Lower leg skin (tissue), 4 donors: ENCODE measurements at regions not wholly inside any gene's neighbourhood (a gene's known extent, or its start where the extent isn't known, plus 50 kb on each side); places are given as distances from the start of the nearest gene placed in this dataset.

ENCODE experiments used
- DNase-seq, 2 donors: peaks; one replicate each; pipeline ENCODE4 v3.0.0-alpha.2; 2019; ENCODE audit warnings: low spot score in 2 of 2
- H3K4me3 ChIP-seq: fragments of 200-600 bp; sonication (generic); 2 replicates; pipeline ENCODE4 v1.5.1; 2017; ENCODE audit warnings: mild to moderate bottlenecking, low read depth; ENCODE audit not compliant: poor library complexity, severe bottlenecking
- POLR2A ChIP-seq, 2 donors: fragments of 450-650 bp; IDR thresholded peaks; one replicate each; pipeline ENCODE4 v1.6.1; 2016 to 2017; ENCODE audit warnings: antibody characterized with exemption in 2 of 2, mild to moderate bottlenecking in 1 of 2, moderate library complexity in 1 of 2
- WGBS, 2 donors: methylation state at CpG; one replicate each; pipeline ENCODE4 v1.1.5; 2018; 5-methylcytosine and 5-hydroxymethylcytosine counted together
- intact Hi-C: fragments of 100-400 bp; cut with DNase I; formaldehyde crosslinking; loops from one replicate; pipeline ENCODE4 v1.15.0; 2023; ENCODE audit warnings: low total_unique reads
- TF ChIP-seq, protein P1 (sequence below), 3 donors: fragments of 450-650 bp; IDR thresholded peaks; one replicate each; pipeline ENCODE4 v1.5.1; 2016; ENCODE audit warnings: antibody characterized with exemption in 3 of 3, mild to moderate bottlenecking in 3 of 3, moderate library complexity in 2 of 3

DNA sequence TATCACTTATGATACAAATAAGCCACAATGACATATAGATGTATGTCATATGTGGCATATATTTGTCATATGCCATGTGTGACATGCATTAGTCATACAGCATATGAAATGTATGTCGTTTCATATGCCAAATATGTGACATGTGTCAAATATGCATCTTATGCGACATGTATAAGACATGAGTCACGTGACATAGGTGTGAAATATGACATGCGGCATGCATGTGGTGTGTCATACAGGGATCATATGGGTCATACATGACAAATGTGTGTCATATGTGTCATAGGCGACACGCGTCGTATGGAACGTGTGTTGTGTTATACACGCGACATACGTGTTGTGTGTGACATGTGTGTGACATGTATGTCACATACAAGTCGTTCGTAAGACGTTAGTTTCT lies 2154.0 kb upstream of the PIK3C3 start:
- TF ChIP-seq POLR2A (IDR thresholded peaks at IDR 0.05), result no peak
- TF ChIP-seq, protein P1, sequence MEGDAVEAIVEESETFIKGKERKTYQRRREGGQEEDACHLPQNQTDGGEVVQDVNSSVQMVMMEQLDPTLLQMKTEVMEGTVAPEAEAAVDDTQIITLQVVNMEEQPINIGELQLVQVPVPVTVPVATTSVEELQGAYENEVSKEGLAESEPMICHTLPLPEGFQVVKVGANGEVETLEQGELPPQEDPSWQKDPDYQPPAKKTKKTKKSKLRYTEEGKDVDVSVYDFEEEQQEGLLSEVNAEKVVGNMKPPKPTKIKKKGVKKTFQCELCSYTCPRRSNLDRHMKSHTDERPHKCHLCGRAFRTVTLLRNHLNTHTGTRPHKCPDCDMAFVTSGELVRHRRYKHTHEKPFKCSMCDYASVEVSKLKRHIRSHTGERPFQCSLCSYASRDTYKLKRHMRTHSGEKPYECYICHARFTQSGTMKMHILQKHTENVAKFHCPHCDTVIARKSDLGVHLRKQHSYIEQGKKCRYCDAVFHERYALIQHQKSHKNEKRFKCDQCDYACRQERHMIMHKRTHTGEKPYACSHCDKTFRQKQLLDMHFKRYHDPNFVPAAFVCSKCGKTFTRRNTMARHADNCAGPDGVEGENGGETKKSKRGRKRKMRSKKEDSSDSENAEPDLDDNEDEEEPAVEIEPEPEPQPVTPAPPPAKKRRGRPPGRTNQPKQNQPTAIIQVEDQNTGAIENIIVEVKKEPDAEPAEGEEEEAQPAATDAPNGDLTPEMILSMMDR (IDR thresholded peaks at IDR 0.05), result no peak
- WGBS, 2 donors, result 94 to 96% methylated on average over 15 of the region's 15 CpGs
- no peak overlapping the region for H3K4me3 ChIP-seq
- DNase-seq, result no peak
- intact Hi-C loops, result no loop called here

DNA sequence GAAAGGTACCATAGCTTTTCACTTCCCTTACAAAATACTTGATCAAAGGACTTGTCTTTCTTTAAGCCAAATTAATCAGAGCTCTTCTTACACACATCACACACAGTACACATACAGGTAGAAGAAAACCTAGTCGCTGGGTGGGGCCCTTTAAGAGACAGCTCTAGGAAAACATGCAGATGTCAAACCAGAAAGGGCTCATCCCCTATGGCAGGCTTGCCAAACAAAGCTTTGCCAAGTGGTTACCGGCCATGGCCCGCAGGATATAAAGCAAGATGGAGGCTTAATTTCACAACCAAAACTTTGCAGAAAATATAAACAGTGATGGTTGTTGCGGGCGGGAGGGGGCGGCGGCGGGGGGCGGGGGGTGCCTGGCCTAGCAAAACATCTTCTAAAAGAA lies 2156.0 kb upstream of the PIK3C3 start:
- TF ChIP-seq, protein P1 (IDR thresholded peaks at IDR 0.05), result no peak
- intact Hi-C loops, result no loop called here
- peak in 1 of 2 donors; percentile 42 for DNase-seq
- WGBS, 2 donors, result 13 to 45% methylated on average over 9 of the region's 9 CpGs
- H3K4me3 ChIP-seq, result peak overlapping the region; percentile 10

DNA sequence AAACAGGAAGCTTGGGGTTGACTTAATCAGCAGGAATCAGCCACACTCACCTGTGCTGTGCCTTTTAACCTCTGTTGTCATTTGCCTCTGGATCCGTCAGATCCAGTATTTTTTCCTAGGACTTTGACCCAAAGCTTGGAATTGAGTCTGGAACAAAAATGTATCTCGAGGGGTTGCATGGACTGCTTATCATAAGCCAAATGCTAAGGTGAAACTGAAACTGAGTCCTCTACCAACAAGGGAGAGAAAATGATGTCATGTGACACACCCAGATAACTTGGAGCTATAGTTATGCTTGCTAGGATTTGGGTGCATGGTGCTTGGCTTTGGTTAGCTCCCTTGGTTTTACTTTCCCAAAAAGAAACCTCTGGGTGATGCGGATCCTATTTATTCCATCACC lies 2158.6 kb upstream of the PIK3C3 start:
- DNase-seq, result no peak
- WGBS, 2 donors, result 72 to 81% methylated on average over 3 of the region's 3 CpGs
- TF ChIP-seq, protein P1 (IDR thresholded peaks at IDR 0.05), result no peak
- TF ChIP-seq POLR2A (IDR thresholded peaks at IDR 0.05), result no peak
- intact Hi-C loops, result loop anchor here (1.0 kb wide), 1 partner anchor 43 kb away; no protein-coding TSS in a partner anchor
- no peak overlapping the region for H3K4me3 ChIP-seq

DNA sequence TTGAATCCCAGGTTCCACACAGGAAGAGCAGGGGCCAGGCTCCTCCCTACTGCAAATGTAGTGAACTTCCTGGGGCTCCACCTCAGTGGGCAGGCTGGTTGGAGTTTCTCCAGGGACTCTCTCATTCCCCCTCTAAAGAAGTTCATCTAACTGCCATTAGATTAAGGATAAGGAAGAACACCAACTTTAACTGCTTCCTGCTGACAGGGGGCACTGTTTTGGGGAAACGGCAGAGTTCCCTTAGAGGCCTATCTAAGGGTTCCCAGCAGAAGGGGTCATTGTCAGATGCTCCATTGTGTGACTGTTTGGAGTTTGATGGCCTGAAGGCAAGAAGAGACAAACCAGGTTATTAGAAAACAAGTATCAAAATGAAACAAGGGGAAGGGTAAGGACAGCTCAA lies 2159.7 kb upstream of the PIK3C3 start:
- TF ChIP-seq, protein P1 (IDR thresholded peaks at IDR 0.05), result no peak
- TF ChIP-seq POLR2A (IDR thresholded peaks at IDR 0.05), result no peak
- intact Hi-C loops, result no loop called here
- no peak overlapping the region for H3K4me3 ChIP-seq
- 57 to 65% methylated on average over 1 of the region's 1 CpG for WGBS, 2 donors
- DNase-seq, result no peak

DNA sequence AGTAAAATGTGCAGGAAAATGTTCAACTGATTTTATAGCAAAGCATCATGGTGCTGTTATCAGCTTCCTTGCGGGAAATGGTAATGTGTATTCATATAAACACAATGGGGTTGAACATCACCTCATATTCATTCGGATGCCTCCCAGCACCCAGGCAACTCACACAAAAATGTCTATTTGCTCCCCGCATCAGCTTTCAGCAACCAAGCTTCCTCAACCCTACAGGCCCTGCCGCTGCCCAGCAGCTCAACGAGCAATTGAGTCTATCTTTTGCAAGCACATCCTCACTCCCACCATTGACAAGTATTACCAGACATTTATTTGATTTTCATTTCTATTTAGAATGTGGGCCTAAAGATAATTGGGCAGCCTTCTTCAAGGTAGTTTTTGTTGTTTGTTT lies 2161.4 kb upstream of the PIK3C3 start:
- no peak for DNase-seq
- TF ChIP-seq POLR2A (IDR thresholded peaks at IDR 0.05), result no peak
- TF ChIP-seq, protein P1 (IDR thresholded peaks at IDR 0.05), result no peak
- intact Hi-C loops, result no loop called here
- no peak overlapping the region for H3K4me3 ChIP-seq
- WGBS, 2 donors, result 94 to 99% methylated on average over 5 of the region's 5 CpGs

DNA sequence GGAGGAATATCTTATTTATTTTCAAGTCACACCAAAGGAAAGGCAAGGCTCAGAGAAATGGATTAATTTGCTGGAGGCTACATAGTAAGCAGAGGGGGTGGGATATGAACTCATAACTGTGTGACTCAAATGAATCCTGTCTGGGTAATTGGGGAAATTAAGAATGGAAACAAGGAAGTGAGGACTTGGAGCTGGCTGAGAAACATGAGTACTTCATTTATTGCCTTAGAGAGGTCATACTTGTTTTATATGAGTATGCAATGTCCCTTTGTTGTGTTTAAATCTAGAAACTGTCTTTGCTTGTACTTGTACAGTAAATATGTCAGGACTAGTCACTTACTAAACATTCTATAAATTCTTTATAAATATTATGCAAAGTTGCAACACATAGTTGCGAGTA lies 2166.7 kb upstream of the PIK3C3 start:
- WGBS, 2 donors, result 63 to 67% methylated on average over 1 of the region's 1 CpG
- no peak overlapping the region for H3K4me3 ChIP-seq
- intact Hi-C loops, result no loop called here
- DNase-seq, result no peak
- no peak for TF ChIP-seq POLR2A (IDR thresholded peaks at IDR 0.05)
- TF ChIP-seq, protein P1 (IDR thresholded peaks at IDR 0.05), result no peak
